ENCODE measurements at regions not wholly inside any gene's neighbourhood (a gene's known extent, or its start where the extent isn't known, plus 50 kb on each side); places are given as distances from the start of the nearest gene placed in this dataset.
"Not testable (repeated sequence)": the region's sequence is repeated elsewhere in the genome, so short reads cannot be mapped to it uniquely, and the experiment has no call there.

DNA sequence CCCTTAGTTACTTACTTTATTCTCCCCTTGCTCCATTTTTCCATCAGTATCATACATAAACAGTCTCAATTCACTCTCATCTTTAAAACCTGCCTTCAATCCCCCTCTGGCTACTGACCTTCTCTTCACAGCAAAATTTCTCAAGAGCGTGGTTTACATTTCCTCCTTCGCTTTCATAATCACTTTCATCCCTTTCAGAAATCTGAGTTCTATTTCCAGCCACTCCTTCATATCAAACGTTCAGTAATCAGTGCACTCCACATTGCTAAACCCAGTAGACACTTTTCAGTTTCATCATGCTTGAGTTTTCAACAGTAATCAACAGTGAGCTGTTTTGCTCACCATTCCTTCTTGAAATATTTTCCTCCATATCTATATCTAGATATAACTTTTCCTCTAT lies 176.7 kb upstream of the HSF2 start:
- Histone ChIP-seq H3K4me3 (no peak overlapping the region), H3K27ac (no peak overlapping the region)

DNA sequence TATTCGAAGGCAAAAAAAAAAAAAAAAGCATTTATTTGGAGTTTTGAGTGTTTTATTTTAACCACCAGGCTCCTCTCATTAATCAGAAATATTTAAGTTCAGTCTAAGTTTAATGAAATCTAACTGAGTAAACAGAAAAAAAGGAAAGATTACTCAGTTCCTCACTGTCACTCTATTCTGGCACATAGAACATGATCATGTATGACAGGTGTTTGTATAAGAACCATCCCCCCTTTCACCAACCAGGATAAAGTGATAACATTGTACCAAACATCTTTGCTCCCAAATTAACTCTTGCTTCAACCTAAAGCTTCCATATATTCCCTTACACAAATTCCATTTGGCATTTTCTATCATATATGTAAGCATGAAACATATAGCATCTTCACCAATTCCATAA lies 176.2 kb upstream of the HSF2 start:
- no peak overlapping the region for H3K27ac ChIP-seq

DNA sequence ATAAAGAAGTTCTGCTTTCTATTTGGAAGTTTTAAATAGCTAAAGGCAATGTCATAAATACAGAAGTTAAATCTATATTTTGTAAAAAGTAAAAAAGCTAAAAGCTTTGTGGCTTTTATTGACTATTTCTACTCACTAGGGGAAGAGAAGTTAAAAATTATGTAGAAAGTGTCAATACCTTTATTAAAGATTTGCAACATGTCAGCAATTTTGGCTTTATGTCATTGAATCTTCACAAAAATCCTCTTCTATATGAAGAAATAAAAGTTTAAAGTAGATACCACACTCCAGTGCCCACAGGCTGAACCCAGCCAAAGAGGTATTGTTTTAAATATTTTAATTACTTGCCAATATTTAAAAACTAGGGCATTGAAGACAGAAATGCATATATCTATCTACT lies 160.6 kb upstream of the HSF2 start:
- no peak overlapping the region for H3K27ac ChIP-seq
- no peak overlapping the region for H3K4me3 ChIP-seq

More for the DNA sequence above, 176.2 kb upstream of the HSF2 start:
- no peak overlapping the region for H3K4me3 ChIP-seq

DNA sequence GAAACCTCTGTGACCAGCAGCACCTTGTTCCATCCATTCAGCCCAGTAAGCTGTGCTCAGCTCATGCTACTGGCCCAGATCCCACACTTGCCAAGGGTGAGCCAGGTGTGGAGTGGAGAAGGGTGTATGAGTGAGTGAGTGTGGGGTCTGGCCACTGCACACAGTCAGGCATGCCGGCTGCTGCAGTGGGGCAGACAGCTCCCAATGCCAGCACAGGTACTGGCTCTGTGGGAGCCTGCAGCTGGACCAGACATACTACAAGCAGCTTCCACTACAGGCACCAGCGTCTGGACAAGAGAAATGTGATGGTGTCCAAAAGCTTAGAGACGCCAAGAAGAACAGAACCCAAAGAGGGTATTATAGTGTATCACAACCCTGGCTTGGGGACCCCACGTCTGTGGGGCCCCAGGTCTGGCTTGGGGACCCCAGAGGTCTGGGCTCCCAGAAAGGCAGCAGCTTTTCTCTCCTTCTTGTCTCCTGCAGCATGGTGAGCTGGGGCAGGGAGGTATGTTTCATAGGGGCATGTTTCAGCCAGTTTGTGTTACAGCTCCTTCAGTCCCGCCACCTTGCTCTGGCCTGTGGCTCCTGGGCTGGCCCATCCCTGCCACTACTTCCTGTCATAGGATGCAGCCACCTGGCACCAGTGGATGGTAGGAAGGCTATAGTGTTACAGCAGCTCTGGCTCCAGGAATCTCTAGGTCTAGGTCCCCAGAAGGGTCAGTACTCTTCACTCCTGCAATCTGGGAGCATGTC lies 152.4 kb upstream of the HSF2 start:
- Histone ChIP-seq H3K4me3 (no peak overlapping the region), H3K27ac (no peak overlapping the region)

DNA sequence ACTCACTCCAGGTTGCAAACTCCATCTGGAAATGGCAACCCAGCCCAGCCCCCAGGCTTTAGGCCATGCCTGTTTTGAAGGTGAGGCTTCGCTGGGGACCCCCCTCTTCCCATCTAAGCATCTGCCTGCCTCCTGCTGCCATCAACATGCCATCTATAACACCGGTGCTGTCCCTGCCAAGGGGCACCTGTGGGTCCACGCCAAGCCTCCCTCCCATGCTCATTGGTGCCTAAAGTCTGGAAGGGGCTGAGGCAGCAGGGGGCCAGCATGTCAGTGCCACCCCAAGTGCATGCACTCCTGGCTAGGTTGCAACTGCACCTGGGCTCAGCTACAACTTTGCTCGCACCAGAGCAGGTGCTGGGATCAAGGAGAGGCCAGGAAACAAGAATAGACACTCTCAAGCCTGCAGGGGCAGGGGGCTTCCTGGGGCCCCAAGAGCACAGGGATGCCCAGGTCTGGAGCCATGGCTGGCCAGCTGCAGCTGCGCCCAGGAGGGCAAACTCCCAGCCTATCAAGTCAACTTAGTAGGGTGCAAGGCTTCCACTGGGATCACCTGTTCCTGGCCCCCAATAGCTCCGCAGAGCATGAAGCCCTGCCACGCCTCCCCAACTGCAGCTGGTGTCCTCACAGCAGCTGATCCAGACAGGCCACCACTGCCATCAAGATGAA lies 151.3 kb upstream of the HSF2 start:
- Histone ChIP-seq H3K27ac (no peak overlapping the region), H3K4me3 (no peak overlapping the region)

DNA sequence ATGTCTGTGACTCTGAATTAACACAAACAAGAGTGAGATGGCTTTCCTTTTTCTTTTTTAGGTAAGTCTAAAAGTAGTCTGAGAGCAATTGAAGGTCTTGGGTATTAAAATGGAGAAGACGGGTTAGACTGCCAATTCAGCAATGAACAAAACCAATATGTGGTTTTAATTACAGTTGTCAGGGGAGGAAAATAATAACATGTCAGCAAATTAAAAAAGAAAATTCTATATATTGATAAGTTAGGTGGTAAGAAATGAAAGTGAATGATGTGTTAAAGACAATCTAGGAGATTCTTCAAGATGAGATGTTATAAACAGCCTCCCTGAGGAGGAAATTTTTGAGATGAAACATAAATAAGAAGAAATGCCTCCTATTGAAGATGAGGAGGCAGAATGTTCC lies 150.6 kb upstream of the HSF2 start:
- H3K4me3 ChIP-seq = no peak overlapping the region

DNA sequence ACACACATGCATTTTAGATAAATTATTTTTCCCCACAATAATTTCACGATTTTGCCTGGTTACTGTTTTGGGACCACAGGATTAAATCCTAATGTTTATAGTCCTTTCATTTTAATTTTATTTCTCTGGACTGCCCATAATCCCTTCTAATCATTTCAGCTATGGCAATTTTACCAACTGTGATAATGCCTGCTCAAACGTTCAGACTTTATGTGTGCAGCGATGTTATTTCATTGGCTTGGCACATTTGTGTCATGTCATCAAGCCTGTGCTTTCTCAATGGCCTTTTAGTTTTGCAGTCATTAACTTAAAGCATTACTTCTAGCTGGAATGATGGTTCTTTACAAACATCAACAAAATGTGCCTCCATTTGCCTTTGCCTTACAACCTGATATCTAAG lies 140.6 kb upstream of the HSF2 start:
- H3K4me3 ChIP-seq = no peak overlapping the region

More for the DNA sequence above, 150.6 kb upstream of the HSF2 start:
- no peak overlapping the region for H3K27ac ChIP-seq

DNA sequence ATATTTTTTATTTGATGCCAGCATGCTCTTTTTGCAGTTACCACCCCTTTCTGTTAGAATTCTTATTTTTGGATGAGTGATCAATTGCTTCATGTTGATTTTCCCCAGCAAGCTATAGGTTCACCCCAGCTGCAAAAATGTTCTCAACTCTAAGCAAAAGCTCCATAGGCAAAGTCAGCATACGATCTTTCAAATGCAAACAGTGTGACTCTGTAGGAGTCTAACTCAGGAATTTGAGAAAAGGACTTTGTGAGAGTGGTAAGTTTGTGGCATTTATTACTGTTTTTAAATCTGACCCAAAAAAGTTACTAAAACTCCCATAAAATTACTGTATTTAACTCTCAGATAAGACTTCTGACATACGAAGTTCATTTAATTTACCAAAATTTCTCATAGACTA lies 134.9 kb upstream of the HSF2 start:
- Histone ChIP-seq H3K4me3 (no peak overlapping the region), H3K27ac (no peak overlapping the region)

More for the DNA sequence above, 140.6 kb upstream of the HSF2 start:
- no peak overlapping the region for H3K27ac ChIP-seq

DNA sequence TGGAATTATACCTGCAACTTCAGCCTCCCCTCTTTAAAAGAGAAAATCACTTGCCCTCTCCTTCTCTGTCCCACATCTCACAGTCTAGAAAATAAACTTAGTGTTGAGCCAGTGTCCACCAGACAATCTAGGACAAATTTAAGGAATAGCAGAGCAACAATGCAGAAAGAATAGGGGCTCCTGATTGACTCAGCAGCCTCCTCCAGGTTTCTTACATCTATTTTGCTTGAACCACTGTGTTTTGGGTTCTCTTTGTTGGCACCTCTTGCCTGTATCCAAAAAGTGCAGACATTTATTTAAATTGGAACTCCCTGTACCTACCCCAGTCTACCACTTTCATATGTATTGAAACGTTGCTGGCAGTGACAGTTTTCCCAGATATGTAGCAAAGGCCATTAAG lies 133.7 kb upstream of the HSF2 start:
- Histone ChIP-seq H3K4me3 (no peak overlapping the region), H3K27ac (no peak overlapping the region)

DNA sequence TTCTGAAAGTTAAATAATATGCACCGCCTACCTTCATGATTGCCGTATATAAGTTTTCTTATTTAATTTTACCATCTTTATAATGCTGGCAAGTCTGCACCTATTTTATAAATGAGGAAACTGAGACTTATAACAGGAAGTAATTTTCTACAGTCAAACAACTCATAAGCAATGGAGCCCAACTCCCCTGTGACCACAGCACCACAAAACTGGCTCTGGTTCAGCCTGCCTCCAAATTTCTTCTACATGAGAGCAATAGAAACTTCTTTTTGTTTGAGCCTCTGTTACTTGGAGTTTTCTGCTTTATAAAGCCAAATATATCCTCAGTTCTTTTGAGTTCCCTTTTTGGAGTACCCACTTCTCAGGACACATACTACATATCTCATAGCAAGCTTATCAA lies 131.1 kb upstream of the HSF2 start:
- H3K4me3 ChIP-seq = no peak overlapping the region

DNA sequence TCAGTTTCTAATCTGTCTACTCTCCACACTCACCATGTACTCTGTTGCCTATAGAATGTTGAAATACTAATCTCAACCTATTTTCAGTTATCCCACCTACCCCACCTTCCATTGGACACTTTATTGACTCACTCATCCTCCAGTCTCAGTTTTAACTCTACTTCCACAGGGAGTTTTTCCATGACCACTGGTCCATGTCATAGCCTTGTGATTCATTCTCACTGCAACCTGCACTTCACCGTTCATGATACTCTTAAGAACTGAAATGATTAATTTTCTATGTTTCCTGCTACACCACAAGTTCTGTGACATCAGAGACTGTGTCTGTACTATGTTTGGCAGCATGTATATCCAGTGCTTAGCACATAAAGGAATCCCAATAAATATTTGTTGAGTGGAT lies 122.8 kb upstream of the HSF2 start:
- Histone ChIP-seq H3K4me3 (no peak overlapping the region), H3K27ac (no peak overlapping the region)

More for the DNA sequence above, 131.1 kb upstream of the HSF2 start:
- H3K27ac ChIP-seq = no peak overlapping the region

DNA sequence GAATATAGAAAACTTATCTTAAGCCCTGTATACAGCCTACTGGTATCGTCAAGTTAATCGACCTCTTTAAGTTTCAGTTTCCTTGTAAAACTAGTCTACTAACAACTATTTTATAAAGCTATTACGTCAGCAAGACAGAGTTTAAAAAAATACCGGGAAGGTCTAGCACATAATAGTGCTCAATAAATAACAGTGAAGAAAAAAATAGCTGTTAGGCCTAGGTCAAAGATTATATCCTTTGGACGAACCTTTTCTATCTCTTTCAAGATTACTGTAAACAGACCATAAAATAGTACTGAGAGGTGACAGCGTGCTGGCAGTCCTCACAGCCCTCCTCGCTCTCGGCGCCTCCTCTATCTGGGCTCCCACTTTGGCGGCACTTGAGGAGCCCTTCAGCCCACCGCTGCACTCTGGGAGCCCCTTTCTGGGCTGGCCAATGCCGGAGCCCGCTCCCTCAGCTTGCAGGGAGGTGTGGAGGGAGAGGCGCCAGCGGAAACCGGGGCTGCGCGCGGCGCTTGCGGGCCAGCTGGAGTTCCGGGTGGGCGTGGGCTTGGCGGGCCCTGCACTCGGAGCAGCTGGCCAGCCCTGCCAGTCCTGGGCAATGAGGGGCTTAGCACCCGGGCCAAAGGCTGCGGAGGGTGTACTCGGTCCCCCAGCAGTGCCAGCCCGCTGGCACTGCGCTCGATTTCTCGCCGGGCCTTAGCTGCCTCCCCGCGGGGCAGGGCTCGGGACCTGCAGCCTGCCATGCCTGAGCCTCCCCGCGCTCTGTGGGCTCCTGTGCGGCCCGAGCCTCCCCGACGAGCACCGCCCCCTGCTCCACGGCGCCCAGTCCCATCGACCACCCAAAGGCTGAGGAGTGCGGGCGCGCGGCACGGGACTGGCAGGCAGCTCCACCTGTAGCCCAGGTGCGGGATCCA lies 119.1 kb upstream of the HSF2 start:
- not testable (repeated sequence) for H3K27ac ChIP-seq, H3K4me3 ChIP-seq

DNA sequence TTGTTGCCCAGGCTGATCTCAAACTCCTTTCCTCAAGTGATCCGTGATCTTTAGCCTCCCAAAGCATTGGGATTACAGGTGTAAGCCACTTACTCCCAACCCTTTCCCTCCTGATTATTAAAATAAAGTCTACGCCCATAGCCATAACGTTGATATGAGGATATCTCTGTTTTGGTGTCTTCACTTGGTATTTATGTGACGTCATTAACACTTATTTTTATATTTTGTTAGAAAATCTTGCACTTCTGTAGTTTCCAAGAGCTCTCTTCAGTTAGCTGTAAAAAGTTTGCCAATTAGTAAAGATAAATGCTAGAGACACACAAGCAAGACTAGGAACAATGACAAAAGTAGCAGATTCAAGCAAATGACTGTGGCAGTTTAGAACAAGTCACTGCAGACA lies 115.6 kb upstream of the HSF2 start:
- H3K27ac ChIP-seq = no peak overlapping the region
- H3K4me3 ChIP-seq = no peak overlapping the region

DNA sequence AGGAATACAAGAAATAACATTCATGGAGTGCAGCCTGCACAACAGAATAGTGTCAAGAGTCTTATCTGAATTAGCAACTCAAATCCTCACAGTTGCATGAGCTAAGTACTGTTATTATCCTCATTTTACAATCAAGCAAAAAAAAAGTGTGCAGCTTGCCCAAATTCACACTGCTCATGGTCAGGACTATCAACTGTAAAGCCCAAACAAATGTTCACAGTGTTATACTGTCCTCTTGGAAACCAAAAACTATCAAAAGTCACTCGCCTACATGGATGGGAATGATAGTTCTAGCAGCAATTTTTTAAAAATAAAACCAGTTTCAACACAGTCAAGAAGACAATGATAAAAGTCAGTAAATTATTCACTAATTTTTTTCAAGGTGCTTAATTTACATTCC lies 114.6 kb upstream of the HSF2 start:
- no peak overlapping the region for H3K4me3 ChIP-seq
- no peak overlapping the region for H3K27ac ChIP-seq

DNA sequence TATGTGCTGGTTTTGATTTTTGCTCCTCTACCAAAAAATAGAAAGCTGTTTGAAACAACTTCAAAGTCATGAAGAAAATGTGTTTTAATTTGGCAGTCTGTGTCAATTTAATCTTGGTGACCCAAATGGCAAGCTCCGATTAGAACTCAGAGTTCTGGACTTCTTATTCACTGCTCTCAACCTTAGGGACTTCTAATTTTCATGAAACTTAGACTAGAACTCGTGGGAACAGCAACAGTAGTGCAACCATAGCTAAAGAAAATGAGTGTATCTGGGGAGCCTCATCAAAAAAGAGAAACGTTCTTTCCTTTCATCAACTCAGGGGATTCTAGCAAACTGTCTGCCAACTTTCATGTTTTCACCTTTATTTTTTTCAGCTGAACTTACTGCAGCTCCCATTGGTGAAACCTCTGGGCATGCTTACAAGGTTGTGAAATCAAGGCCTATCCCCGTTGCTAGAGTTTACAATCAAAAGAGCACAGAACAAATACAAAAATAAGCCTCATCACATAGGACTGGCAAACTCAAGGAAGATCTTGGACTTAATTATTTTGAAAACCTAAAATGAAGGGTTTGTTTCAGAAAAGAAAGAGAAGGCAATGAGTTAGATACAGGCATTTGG lies 114.0 kb upstream of the HSF2 start:
- H3K4me3 ChIP-seq = no peak overlapping the region
- H3K27ac ChIP-seq = no peak overlapping the region

DNA sequence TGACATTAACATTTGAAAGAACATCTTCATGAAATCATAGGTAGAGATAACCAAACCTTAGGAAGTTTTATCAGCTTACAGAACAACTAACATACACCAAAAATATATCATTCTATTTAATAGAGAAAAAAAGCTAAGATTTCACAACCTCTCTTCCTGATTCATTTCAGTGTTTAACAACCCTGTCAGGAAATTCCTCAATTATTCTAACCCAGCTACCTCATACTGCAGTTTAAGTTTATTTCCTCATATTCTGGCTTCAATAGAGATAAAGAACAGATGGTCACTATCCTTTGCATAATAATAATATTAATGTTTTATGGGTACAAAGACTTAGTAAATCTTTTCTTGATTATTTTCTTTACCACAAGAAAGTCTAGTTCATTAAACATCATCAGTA lies 112.9 kb upstream of the HSF2 start:
- Histone ChIP-seq H3K27ac (no peak overlapping the region), H3K4me3 (no peak overlapping the region)

DNA sequence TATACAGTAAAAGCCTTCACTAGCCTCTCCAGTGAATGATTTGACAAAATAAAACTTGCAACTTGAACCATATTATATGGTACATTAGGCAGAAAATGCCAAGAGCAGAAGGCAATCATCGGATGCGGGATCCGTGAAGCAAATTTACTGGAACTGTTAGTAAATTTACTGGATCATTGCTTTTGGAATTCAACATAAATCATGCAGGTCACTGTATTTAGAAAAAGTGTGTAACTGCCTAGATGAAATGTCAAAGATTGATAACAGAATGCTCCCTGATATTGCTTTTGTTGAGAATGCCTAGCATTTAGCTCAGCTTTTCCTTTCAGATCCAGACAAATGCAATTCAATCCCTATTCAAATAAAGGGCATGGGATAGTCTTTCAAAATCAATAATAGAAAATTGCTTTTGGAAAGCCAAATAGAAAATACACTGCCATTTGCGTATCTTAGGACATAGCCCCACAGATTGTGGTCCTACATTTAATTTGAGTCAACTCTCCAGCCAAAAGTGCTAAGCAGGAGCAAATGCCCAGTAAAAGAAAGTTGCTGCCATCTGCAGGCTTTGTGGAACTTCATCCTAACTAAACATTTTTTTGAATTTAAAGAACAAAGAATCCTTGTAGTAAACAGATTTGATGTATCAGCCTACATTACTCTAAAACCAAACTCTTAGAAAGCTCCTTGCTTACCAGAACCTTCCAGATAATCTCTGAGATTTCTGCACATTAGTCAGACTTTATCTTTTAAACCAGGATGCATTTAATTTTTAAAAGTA lies 109.5 kb upstream of the HSF2 start:
- H3K27ac ChIP-seq = no peak overlapping the region
- H3K4me3 ChIP-seq = no peak overlapping the region

DNA sequence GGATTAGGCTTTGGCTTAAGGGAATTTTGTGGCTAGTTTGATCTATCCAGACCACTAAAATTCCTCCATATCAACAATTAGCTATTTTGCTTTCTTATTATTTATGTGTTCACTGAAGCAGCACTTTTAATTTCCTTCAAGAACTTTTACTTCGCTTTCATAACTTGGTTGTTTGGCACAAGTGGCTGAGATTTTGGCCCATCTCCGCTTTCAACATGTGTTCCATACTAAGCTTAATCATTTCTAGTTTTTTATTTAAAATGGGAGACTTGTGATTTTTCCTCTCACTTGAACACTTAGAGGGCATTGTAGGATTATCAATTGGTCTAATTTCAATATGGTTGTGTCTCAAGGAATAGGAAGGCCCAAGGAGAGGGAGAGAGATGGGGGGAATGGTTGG lies 102.4 kb upstream of the HSF2 start:
- Histone ChIP-seq H3K4me3 (no peak overlapping the region), H3K27ac (no peak overlapping the region)

DNA sequence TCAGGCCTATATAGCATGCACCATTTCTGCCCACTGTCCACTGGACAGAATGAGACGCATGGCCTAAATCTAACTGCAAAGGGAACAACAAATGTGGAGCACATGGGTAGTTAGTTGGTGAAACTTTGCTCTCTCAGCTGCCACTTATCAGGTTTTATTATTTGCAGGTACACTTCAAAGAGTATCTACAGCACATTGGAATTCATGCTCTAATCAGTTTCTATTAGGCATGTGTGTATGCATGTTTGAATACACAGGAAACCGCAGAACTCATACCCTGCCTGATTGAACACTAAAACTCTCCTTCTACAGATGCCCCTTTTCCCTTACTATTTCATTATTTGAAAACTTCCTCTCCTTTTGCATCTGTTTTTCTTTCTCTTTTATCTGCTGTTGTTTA lies 97.4 kb upstream of the HSF2 start:
- Histone ChIP-seq H3K4me3 (no peak overlapping the region), H3K27ac (no peak overlapping the region)

Measured in skin epidermis (tissue), 12 donors.